ENCODE measurements at regions not wholly inside any gene's neighbourhood (a gene's known extent, or its start where the extent isn't known, plus 50 kb on each side); places are given as distances from the start of the nearest gene placed in this dataset.

- no peak for DNase-seq
These were observed 336.2 kb downstream of the CDC14C start for GRCh38 chr7:49260538-49260937.

- no peak for DNase-seq
These were observed 337.6 kb downstream of the CDC14C start for GRCh38 chr7:49261928-49262327.

- no peak for DNase-seq
These were observed 340.2 kb downstream of the CDC14C start for GRCh38 chr7:49264530-49264929.

- no peak for DNase-seq
These were observed 349.6 kb downstream of the CDC14C start for GRCh38 chr7:49273897-49274296.

GRCh38 chr7:49279891-49280290 lies 355.5 kb downstream of the CDC14C start:
- no peak for DNase-seq

- DNase-seq: no peak
These were observed 363.3 kb downstream of the CDC14C start for GRCh38 chr7:49287653-49288052.

- DNase-seq: no peak
These were observed 370.3 kb downstream of the CDC14C start for GRCh38 chr7:49294611-49295010.

GRCh38 chr7:49295146-49295545 lies 370.8 kb downstream of the CDC14C start:
- no peak for DNase-seq

- no peak for DNase-seq
These were observed 373.6 kb downstream of the CDC14C start for GRCh38 chr7:49297958-49298357.

GRCh38 chr7:49308787-49309186 lies 384.4 kb downstream of the CDC14C start:
- no peak for DNase-seq

- DNase-seq: no peak
These were observed 395.7 kb downstream of the CDC14C start for GRCh38 chr7:49320083-49320482.

- no peak for DNase-seq
These were observed 397.5 kb downstream of the CDC14C start for GRCh38 chr7:49321843-49322242.

GRCh38 chr7:49322476-49322875 lies 398.1 kb downstream of the CDC14C start:
- no peak for DNase-seq

- DNase-seq: no peak
These were observed 399.7 kb downstream of the CDC14C start for GRCh38 chr7:49324040-49324439.

GRCh38 chr7:49324707-49325106 lies 400.4 kb downstream of the CDC14C start:
- DNase-seq: no peak

- no peak for DNase-seq
These were observed 401.2 kb downstream of the CDC14C start for GRCh38 chr7:49325571-49325970.

- no peak for DNase-seq
These were observed 402.8 kb downstream of the CDC14C start for GRCh38 chr7:49327155-49327554.

- DNase-seq: no peak
These were observed 409.0 kb downstream of the CDC14C start for GRCh38 chr7:49333180-49333881.

- DNase-seq: no peak
These were observed 417.5 kb downstream of the CDC14C start for GRCh38 chr7:49341849-49342248.

- DNase-seq: no peak
These were observed 420.2 kb downstream of the CDC14C start for GRCh38 chr7:49344556-49344955.

GRCh38 chr7:49346195-49346899 lies 422.0 kb downstream of the CDC14C start:
- no peak for DNase-seq

- no peak for DNase-seq
These were observed 406.4 kb upstream of the VWC2 start for GRCh38 chr7:49367072-49367471.

GRCh38 chr7:49371771-49372170 lies 401.7 kb upstream of the VWC2 start:
- DNase-seq: no peak

- no peak for DNase-seq
These were observed 396.5 kb upstream of the VWC2 start for GRCh38 chr7:49376817-49377375.

Measured in stimulated activated CD4-positive, alpha-beta T cell treated with anti-CD3 and anti-CD28 coated beads, Interleukin-15, amount 100 ng/mL, for 24 hours (primary cell).